GM10248 (cell line): ENCODE measurements at regions not wholly inside any gene's neighbourhood (a gene's known extent, or its start where the extent isn't known, plus 50 kb on each side); places are given as distances from the start of the nearest gene placed in this dataset.

Experiments
- CTCF ChIA-PET: fragments of 300-600 bp; sonication (Branson Sonifier 250); formaldehyde crosslinking; extraction: SDS; loops from one replicate; lab custom pipeline; 2021; ENCODE audit warnings: antibody characterized with exemption; lab: Yijun Ruan, JAX
- POLR2A ChIA-PET: fragments of 350-650 bp; sonication (Branson Sonifier 250); formaldehyde crosslinking; extraction: SDS; loops from one replicate; lab custom pipeline; 2020; ENCODE audit warnings: antibody characterized with exemption; lab: Yijun Ruan, JAX
- DNase-seq: peaks from one replicate; pipeline ENCODE4 v3.0.0; 2012; ENCODE audit errors: extremely low spot score
- TF ChIP-seq, protein P1 (sequence below): IDR thresholded peaks from 2 replicates; pipeline ENCODE4 v1.5.1; 2012; ENCODE audit warnings: mild to moderate bottlenecking, low read depth; ENCODE audit errors: extremely low read depth, missing control alignments, control extremely low read depth

DNA sequence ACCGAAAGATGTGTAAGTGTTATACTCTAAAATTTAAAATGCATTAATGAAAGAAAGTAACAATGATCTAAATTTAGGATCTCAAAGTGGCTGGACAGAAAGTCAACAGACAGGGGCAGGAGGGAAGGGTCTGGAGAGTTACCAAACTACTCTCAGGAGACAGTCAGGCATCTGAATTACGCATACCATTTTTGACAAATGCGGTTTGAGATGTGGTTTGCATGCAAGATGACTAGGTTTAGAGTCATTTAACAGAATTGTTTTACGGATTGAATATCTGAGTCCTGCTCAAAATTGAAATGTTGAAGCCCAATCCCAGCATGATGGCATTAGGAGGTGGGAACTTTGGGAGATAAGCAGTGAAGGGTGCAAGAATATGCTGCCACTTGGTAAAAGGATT, 314.1 kb downstream of the WDR11 start:
- CTCF ChIA-PET: interaction anchor here (0.9 to 1.3 kb wide), 2 partner anchors 22 to 23 kb away, joined by 3 to 4 read pairs; no protein-coding TSS in a partner anchor
- no peak for DNase-seq
- POLR2A ChIA-PET: no interaction called here
- TF ChIP-seq, protein P1, sequence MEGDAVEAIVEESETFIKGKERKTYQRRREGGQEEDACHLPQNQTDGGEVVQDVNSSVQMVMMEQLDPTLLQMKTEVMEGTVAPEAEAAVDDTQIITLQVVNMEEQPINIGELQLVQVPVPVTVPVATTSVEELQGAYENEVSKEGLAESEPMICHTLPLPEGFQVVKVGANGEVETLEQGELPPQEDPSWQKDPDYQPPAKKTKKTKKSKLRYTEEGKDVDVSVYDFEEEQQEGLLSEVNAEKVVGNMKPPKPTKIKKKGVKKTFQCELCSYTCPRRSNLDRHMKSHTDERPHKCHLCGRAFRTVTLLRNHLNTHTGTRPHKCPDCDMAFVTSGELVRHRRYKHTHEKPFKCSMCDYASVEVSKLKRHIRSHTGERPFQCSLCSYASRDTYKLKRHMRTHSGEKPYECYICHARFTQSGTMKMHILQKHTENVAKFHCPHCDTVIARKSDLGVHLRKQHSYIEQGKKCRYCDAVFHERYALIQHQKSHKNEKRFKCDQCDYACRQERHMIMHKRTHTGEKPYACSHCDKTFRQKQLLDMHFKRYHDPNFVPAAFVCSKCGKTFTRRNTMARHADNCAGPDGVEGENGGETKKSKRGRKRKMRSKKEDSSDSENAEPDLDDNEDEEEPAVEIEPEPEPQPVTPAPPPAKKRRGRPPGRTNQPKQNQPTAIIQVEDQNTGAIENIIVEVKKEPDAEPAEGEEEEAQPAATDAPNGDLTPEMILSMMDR: no peak

DNA sequence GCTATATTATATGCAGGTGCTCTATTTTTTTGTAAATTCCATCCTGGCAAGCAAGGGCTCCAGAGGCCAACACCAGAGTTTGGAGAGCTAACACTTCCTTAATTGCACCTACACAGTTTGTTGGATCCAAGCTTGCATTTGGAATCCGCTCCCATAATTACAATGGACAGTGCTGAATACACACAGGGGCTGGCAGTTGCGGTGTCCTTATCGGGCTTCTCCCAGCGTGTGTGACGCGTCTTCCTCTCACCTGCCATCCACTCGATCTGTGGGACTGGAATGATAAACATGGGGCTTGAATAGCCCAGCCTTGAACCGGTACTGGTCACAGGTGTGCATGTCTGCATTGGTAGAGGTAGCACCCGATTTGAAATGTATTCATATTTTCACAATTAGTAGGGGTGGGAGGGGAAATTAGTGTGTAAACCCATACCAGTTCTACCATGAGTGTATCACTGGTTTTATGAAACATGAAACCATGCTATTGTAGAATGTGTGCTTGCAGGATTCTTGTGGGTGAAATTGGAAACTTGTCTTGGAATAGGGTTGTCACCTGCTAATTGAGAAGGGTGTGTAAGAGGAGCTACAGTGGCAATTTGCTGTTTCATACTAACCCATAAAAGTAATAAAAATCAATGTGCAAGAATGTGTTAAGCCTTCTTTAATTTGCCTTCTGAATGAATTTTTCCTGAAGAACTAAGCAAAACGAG, 316.5 kb downstream of the WDR11 start:
- no peak for DNase-seq
- CTCF ChIA-PET: no interaction called here
- POLR2A ChIA-PET: no interaction called here
- TF ChIP-seq, protein P1: no peak

DNA sequence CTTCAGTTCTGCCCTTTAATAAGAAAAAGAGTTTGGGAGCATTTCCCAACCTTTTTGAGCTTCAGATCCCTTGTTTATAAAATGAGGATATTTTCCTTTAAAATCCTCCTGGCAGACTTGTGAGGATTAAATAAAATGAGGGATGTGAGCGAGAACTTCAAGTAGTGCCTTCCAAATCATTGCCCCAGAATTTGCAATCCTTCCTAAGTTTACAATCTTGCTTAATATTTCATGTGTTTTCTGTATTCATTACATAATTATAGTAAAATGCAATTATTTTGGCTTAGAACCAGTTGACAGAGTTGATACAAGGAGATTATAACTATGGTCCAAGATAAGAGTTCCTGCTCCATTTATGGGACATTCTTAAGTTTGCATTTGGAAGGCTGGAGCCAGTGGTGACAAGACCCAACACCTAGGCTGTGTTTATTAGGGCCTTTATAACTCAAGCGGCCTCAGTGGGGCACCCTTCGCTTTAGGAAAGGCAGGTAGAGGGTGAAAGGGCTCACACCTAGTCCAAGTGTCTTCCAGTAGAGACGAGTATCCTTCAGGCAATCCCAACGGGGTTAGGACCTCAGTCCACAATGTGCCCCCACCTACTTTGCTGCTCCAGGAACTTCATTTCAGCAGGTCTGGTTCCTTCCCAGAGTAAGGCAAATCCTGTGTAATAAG, 317.5 kb downstream of the WDR11 start:
- CTCF ChIA-PET: no interaction called here
- TF ChIP-seq, protein P1: no peak
- DNase-seq: no peak
- POLR2A ChIA-PET: no interaction called here

DNA sequence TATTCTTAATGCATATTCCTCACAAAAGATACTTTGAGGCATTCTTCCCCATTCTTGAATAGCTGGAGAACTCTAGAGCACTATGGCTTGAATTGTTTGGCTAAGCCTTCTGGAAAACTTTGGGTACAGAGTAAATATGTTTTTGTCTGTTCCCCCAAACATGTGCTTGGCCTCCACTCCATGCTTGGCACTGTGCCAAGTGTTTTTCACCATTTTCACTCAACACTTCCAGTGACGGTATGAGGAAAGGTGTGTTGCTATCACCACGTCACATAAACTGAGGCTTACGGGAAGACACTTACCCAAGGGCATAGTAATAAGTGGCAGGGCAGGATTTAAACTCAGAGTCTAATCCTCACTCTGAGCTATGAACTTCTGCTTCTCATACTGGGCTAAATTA, 318.2 kb downstream of the WDR11 start:
- TF ChIP-seq, protein P1: no peak
- DNase-seq: no peak
- CTCF ChIA-PET: no interaction called here
- POLR2A ChIA-PET: no interaction called here

DNA sequence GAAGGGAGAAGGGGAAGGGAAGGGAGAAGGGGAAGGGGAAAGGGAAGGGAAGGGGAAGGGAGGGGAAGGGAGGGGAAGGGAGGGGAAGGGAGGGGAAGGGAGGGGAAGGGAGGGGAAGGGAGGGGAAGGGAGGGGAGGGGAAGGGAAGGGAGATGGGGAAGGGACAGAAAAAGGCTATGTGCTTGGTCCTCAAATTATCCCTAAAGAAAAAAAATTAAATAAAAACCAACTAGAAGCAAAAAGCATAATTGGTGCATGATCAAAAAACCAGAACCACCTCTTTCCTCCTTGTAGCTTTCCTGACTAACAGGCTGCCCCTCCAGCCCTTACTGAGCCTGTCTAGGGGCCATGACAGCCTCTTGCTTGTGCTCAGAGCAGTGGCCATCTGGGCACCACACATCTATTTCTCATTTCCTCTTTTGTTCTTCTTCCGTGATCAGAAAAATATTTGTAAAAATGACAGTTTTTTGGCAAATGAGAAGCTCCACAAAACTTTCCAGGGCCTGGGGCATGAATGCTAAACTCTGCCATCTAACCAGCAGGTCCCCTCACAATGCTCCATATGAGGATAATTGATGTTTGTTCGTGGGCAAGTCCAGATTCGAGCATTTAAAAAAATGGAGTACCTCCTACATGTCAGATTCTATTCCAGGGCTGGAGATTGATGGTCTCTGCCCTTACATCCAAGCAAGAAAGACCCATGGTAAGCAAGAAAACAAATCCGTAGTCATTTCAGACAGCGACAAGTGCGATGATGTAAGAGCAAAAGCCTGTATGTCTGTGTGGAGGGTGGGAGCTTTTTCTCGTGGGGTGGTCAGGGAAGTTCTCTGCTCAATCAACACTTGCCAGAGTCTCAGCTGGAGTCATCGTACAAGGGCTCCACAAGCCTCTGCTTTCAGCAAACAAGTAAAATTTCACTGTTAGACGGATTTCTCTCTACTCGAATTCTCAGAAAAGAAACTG, 320.9 kb downstream of the WDR11 start:
- TF ChIP-seq, protein P1: no peak
- CTCF ChIA-PET: interaction anchor here (1.2 kb wide), 1 partner anchor 13 kb away, joined by 3 read pairs; no protein-coding TSS in a partner anchor
- no peak for DNase-seq
- POLR2A ChIA-PET: no interaction called here

DNA sequence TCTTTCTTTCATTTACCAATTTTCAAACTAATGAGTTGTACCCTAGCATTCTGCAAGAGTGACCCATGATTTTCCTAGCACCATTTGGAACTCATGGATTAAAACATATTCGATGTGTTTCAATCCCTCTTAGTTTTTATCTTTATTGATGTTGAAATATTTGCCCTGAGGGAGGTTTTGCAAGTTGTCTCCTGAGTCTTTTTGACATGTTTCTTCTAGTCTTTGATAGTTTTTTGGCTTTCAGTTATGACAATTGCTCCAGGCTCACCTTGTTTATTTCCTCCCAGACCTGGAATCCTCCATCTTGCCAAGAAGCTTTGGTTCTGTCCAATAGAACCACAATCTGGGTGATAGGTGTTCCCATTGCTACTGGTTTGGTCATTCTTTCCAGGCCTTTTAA, 327.8 kb downstream of the WDR11 start:
- TF ChIP-seq, protein P1: no peak
- CTCF ChIA-PET: no interaction called here
- POLR2A ChIA-PET: no interaction called here
- no peak for DNase-seq
